SU-DHL-6 (cell line): ENCODE measurements at regions not wholly inside any gene's neighbourhood (a gene's known extent, or its start where the extent isn't known, plus 50 kb on each side); places are given as distances from the start of the nearest gene placed in this dataset.
"Not testable (repeated sequence)": the region's sequence is repeated elsewhere in the genome, so short reads cannot be mapped to it uniquely, and the experiment has no call there.

Experiments
- CTCF ChIP-seq: fragments of 200-600 bp; sonication (generic); IDR thresholded peaks from one replicate; pipeline ENCODE4 v1.5.1; 2017; ENCODE audit warnings: antibody characterized with exemption, mild to moderate bottlenecking, low read length, moderate library complexity; ENCODE audit not compliant: insufficient read depth, poor library complexity, severe bottlenecking
- EZH2phosphoT487 ChIP-seq: fragments of 200-600 bp; sonication (generic), shearing (Covaris generic); conservative IDR thresholded peaks from 2 replicates; pipeline ENCODE4 v1.6.1; 2018; ENCODE audit warnings: mild to moderate bottlenecking, antibody characterized with exemption, low read length, moderate library complexity, mixed read lengths

GRCh38 chr2:87634971-87635650 lies 112.8 kb upstream of the PLGLB2 start:
- TF ChIP-seq CTCF, EZH2phosphoT487: not testable (repeated sequence)
